HAP-1 (cell line): ENCODE measurements at regions not wholly inside any gene's neighbourhood (a gene's known extent, or its start where the extent isn't known, plus 50 kb on each side); places are given as distances from the start of the nearest gene placed in this dataset.
A peak's percentile ranks its signal among the peaks of the same experiment; 100 is the strongest.

Experiments used
- DNase-seq, 2 experiments: peaks; one replicate each; pipeline ENCODE4 v3.0.0-alpha.2; 2016 to 2020; ENCODE audit warnings: low spot score in 2 of 2
- H3K27me3 ChIP-seq: fragments of 250-450 bp; sonication (Bioruptor Pico); 2 replicates; pipeline ENCODE4 v1.5.1; 2020; ENCODE audit warnings: low read depth, mild to moderate bottlenecking, moderate library complexity
- H3K36me3 ChIP-seq: fragments of 250-450 bp; sonication (Bioruptor Pico); replicated peaks from 2 replicates; pipeline ENCODE4 v1.5.1; 2020; ENCODE audit warnings: mild to moderate bottlenecking
- H3K4me1 ChIP-seq: fragments of 250-450 bp; sonication (Bioruptor Pico); 2 replicates; pipeline ENCODE4 v1.5.1; 2020; ENCODE audit warnings: mild to moderate bottlenecking
- H3K4me3 ChIP-seq: fragments of 250-450 bp; sonication (Bioruptor Pico); 2 replicates; pipeline ENCODE4 v1.5.1; 2020; ENCODE audit warnings: mild to moderate bottlenecking, moderate library complexity
- H3K9me3 ChIP-seq: fragments of 250-450 bp; sonication (Bioruptor Pico); 2 replicates; pipeline ENCODE4 v1.5.1; 2020; ENCODE audit warnings: mild to moderate bottlenecking, moderate library complexity
- in situ Hi-C: fragments of 300-500 bp; cut with MboI; formaldehyde crosslinking; loops from 3 replicates; pipeline ENCODE4 v1.14.3; 2020; ENCODE audit warnings: low sequenced_read_pairs, inconsistent platforms, mixed read lengths

GRCh38 chr1:199756066-199756465, 271.4 kb upstream of the NR5A2 start:
- in situ Hi-C loops: no loop called here
- no peaks in the 10 kb centered on the region for H3K9me3 ChIP-seq
- no peaks in the 10 kb centered on the region for H3K36me3 ChIP-seq
- H3K4me1 ChIP-seq: no peaks in the 10 kb centered on the region
- H3K4me3 ChIP-seq: no peak overlapping the region
- no peak for DNase-seq
- no peaks in the 10 kb centered on the region for H3K27me3 ChIP-seq

- H3K9me3 ChIP-seq: no peaks in the 10 kb centered on the region
- no peaks in the 10 kb centered on the region for H3K4me1 ChIP-seq
- H3K36me3 ChIP-seq: no peaks in the 10 kb centered on the region
- in situ Hi-C loops: no loop called here
- DNase-seq: no peak
- no peaks in the 10 kb centered on the region for H3K27me3 ChIP-seq
- H3K4me3 ChIP-seq: no peak overlapping the region
Measured at GRCh38 chr1:199758626-199759255, 268.8 kb upstream of the NR5A2 start.

DNA sequence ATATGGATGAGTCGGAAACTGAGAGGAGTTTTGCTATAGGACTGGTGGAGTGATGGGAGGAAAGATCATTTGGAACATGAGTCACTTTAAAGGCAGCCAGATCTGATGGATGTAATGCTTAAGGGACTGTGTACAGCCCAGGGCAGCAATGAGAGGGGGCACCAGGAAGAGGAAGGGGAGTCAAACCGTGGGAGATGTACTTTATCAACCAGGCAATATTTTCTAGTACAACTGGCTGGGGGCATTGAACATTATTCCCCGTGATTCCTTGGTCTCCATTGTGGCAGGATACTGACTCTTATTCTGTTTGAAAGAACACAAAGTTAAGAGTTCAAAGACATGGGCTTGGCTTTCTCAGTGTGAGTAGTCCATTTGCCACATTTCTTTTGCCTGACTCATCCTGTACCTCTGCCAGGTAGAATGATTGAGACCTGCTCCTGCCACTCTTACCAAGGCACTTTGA, 268.2 kb upstream of the NR5A2 start:
- no peaks in the 10 kb centered on the region for H3K4me1 ChIP-seq
- no peak overlapping the region for H3K4me3 ChIP-seq
- no peaks in the 10 kb centered on the region for H3K36me3 ChIP-seq
- no peak for DNase-seq
- no peaks in the 10 kb centered on the region for H3K9me3 ChIP-seq
- no peaks in the 10 kb centered on the region for H3K27me3 ChIP-seq
- in situ Hi-C loops: no loop called here

- no peak overlapping the region for H3K4me3 ChIP-seq
- DNase-seq: no peak
- in situ Hi-C loops: no loop called here
- H3K4me1 ChIP-seq: no peaks in the 10 kb centered on the region
- peaks cover 4% of the 10 kb centered on the region; the same call in 1 of the 2 replicates for H3K9me3 ChIP-seq
- H3K36me3 ChIP-seq: no peaks in the 10 kb centered on the region
- H3K27me3 ChIP-seq: no peaks in the 10 kb centered on the region
Measured at GRCh38 chr1:199762572-199762971, 264.9 kb upstream of the NR5A2 start.

DNA sequence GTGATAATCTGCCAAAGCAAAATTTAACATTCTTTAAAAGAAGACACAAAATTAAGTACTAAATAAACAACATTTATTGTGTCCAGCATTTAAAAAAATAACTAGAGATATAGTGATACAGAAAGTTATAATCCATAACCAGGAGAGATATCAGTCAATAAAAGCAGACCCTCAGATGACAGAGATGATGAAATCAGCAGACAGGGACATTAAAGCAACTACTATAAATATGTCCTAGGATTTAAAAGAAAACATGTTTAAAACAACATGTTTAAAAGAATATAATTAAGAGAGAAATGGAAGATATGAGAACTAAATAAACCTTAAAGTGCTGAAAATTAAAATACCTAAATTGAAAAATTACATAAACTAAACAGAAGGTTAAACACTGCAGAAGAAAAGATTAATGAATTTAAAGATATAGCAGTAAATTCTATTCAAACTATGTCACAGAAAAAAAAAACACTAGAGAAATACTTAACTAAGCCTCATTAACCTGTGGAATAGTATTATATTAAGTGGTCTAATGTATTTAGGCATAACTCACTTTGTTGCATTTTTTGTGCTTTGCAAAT, 261.2 kb upstream of the NR5A2 start:
- in situ Hi-C loops: no loop called here
- Histone ChIP-seq H3K27me3 (no peaks in the 10 kb centered on the region), H3K9me3 (peaks cover 4% of the 10 kb centered on the region; the same call in 1 of the 2 replicates), H3K4me1 (peaks cover 5% of the 10 kb centered on the region; the same call in 1 of the 2 replicates), H3K4me3 (no peak overlapping the region), H3K36me3 (no peaks in the 10 kb centered on the region)
- no peak for DNase-seq

DNA sequence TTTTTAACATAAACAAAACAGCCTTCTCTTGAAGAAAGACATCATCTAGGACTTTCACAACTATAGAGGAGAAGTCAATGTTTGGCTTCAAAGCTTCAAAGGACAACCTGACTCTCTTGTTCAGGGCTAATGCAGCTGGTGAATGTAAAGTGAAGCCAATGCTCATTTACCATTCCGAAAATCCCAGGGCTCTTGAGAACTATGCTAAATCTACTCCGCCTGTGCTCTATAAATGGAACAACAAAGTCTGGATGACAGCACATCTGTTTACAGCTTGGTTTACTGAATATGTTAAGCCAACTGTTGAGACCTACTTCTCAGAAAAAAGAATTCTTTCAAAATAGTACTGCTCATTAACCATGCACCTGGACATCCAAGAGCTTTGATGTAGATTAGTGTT, 259.8 kb upstream of the NR5A2 start:
- H3K36me3 ChIP-seq: no peaks in the 10 kb centered on the region
- peaks cover 5% of the 10 kb centered on the region; the same call in 1 of the 2 replicates for H3K4me1 ChIP-seq
- H3K27me3 ChIP-seq: no peaks in the 10 kb centered on the region
- in situ Hi-C loops: no loop called here
- H3K4me3 ChIP-seq: no peak overlapping the region
- H3K9me3 ChIP-seq: peaks cover 4% of the 10 kb centered on the region; the same call in 1 of the 2 replicates
- no peak for DNase-seq

DNA sequence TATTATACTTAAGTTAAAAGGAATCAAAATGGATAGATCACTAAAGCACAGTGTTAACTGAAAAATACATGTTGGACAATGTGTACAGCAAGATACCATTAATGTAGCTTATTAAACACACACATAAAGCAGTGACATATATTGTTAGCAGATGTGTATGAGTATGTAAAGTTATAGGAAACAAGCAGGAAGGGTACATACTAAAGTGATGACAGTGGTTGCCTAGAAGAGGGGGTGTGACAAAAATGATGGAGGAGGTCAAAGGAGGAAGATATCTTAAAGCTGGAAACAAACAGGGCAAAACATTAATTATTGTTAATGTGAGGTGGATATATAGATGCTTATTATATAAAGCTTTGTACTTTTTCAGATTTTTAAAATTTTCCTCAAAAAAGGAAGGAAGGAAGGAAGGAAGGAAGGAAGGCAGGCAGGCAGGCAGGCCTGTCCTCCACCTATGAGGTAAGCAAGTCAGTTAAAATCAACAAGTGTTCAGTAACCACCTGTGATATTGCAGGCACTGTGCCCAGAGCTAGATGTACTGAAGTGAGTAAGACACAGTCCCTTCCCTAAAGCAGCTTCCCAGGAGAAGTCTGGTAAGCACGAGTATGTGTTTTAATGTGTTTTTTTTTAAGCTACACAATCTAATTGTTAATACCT, 252.9 kb upstream of the NR5A2 start:
- no peak for DNase-seq
- Histone ChIP-seq H3K36me3 (no peaks in the 10 kb centered on the region), H3K4me3 (no peak overlapping the region), H3K9me3 (no peaks in the 10 kb centered on the region), H3K27me3 (no peaks in the 10 kb centered on the region), H3K4me1 (peaks cover 15% of the 10 kb centered on the region)
- in situ Hi-C loops: no loop called here

DNA sequence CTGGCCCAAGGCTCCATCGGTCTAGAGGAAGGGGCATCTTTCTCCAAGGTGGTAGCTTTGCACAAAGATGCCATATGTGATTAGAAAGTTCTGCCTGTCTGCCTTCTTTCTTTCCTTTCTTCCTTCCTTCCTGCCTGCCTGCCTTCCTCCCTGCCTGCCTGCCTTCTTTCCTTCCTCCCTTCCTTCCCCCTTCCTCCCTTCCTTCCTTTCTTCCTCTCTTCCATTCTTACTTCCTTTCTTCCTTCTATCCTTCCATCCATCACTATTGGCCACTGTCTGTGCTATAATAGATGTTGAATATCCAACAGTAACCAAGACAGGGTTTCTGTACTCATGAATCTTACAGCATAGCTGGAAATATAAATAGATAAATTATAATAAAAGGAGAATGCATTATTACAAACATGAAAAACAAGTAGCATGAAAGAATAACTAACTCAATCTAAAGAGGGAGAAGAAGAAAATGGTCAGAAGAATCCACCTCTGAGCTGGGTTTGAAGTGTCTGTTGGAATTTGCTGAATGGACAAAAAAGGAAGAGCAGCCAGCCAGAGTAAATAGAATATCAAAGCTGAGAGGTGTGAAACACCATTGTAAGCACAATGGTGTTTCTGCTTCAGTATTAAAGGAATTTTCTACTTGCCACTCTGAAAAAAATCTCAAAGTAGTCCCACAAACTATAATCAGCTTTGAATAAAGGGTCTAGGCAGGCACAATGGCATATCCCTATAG, 250.6 kb upstream of the NR5A2 start:
- H3K27me3 ChIP-seq: no peaks in the 10 kb centered on the region
- DNase-seq: no peak
- no peaks in the 10 kb centered on the region for H3K36me3 ChIP-seq
- H3K9me3 ChIP-seq: no peaks in the 10 kb centered on the region
- in situ Hi-C loops: no loop called here
- no peak overlapping the region for H3K4me3 ChIP-seq
- H3K4me1 ChIP-seq: peaks cover 18% of the 10 kb centered on the region

GRCh38 chr1:199778324-199778955, 249.1 kb upstream of the NR5A2 start:
- Histone ChIP-seq H3K27me3 (no peaks in the 10 kb centered on the region), H3K9me3 (no peaks in the 10 kb centered on the region), H3K4me1 (peaks cover 18% of the 10 kb centered on the region), H3K4me3 (no peak overlapping the region), H3K36me3 (no peaks in the 10 kb centered on the region)
- DNase-seq: peak in 1 of 2 experiments; percentile 20
- in situ Hi-C loops: no loop called here

DNA sequence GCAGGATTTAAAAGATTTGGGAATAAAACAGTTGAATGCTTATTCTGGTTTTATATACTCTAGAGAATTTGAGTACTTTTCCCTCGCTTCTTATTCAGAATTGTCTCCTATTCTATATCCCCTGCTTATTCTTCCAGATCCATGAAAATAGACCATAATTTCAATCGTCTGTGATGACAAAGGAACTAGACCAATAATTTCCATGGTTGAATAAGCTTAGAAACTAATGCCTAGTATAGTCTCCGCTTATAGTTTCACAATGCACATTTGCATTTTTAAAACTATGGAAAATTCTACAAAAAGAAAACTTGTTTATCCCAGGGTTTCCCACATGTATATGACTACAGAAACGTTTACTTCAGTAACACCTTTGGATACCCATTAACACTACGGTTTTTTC, 247.4 kb upstream of the NR5A2 start:
- H3K9me3 ChIP-seq: no peaks in the 10 kb centered on the region
- peak in 1 of 2 experiments; percentile 94 for DNase-seq
- no peak overlapping the region for H3K4me3 ChIP-seq
- in situ Hi-C loops: no loop called here
- H3K36me3 ChIP-seq: no peaks in the 10 kb centered on the region
- no peaks in the 10 kb centered on the region for H3K27me3 ChIP-seq
- peaks cover 25% of the 10 kb centered on the region for H3K4me1 ChIP-seq

DNA sequence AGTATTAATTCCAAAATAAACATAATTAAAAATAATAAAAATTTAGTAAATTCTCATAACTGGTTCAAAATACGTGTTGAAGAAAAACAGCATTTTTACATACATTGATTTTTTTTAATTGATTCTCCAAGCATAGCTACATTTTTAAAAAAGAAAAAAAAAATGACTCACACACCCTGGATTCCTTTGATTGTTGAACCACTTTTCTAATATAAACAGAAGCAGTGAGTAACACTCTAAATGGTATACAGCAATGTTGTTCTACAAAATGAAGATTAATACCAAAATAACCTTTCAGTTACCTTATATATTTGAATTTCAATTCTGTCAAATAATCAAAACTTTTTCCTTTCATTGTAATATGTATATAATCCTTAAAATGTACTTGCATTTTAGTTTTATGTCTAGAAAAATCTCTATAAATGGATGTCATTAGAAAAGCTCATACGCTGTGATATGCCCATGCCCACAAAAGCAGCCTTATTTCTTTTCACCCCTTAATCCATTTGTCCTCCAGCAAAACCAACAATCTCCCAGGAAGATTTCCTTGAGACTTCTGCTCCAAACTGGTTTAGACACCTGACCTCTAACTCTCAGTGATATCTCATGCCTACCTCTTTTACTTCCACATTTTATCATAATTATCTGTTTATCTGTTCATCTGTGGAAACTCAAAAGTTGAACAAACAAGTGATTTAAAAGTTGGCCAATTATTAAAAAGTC, 246.4 kb upstream of the NR5A2 start:
- Histone ChIP-seq H3K4me1 (peaks cover 25% of the 10 kb centered on the region), H3K9me3 (no peaks in the 10 kb centered on the region), H3K4me3 (no peak overlapping the region), H3K27me3 (no peaks in the 10 kb centered on the region), H3K36me3 (no peaks in the 10 kb centered on the region)
- in situ Hi-C loops: no loop called here
- no peak for DNase-seq

DNA sequence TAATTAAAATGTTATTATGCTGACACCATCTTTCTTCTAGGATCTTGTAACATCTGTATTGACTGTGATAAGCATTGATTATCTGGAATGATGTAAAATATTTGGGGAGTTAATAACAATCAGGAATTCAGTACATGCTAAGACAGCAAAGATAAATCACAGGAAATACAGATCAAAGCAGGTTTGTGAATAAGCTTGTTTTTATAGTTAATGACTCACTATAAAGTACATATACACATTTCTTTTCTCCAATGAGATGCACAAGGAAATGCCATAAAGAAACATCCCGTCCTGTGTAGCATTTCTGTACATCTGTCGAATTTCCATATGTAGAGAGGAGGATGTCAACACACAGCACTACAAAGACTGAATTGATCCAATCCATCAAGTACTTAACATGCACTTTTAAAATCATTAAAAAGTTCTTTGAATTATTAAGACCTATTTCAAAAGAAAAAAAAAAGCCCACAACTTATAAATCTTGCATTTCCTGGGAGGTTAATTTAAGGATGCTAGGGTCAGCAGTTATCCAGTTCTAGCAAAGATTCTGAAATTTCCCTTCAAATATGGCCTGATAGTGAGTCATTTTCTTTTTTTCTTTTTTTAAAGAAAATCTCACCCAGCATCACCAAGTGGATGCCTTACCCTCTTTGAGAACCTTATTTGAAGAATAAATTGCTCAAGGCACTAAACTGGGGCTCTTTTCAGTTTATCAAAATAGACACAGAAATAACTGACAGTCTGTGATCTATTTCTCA, 243.2 kb upstream of the NR5A2 start:
- in situ Hi-C loops: no loop called here
- no peaks in the 10 kb centered on the region for H3K36me3 ChIP-seq
- no peaks in the 10 kb centered on the region for H3K27me3 ChIP-seq
- no peak for DNase-seq
- H3K4me3 ChIP-seq: no peak overlapping the region
- peaks cover 30% of the 10 kb centered on the region for H3K4me1 ChIP-seq
- no peaks in the 10 kb centered on the region for H3K9me3 ChIP-seq
